ENCODE measurements at regions not wholly inside any gene's neighbourhood (a gene's known extent, or its start where the extent isn't known, plus 50 kb on each side); places are given as distances from the start of the nearest gene placed in this dataset.
A peak's percentile ranks its signal among the peaks of the same experiment; 100 is the strongest.
"Not testable (repeated sequence)": the region's sequence is repeated elsewhere in the genome, so short reads cannot be mapped to it uniquely, and the experiment has no call there.

- no peak for TF ChIP-seq CTCF (IDR thresholded peaks at IDR 0.05; ENCODE audit: unreplicated experiment in 3 of 3)
- peaks cover 5% of the 10 kb centered on the region for H3K4me1 Mint-ChIP-seq
- peaks cover 6% of the 10 kb centered on the region for H3K36me3 Mint-ChIP-seq (ENCODE audit: low read depth)
- no peak overlapping the region for H3K4me3 Mint-ChIP-seq
- H3K27me3 Mint-ChIP-seq (ENCODE audit: low read depth) = no peaks in the 10 kb centered on the region
- H3K27ac Mint-ChIP-seq = no peak overlapping the region
- H3K9me3 Mint-ChIP-seq = peaks cover 10% of the 10 kb centered on the region
Measured at GRCh38 chr18:53838746-53839145, 385.7 kb downstream of the MBD2 start.

- not testable (repeated sequence) for H3K4me1 Mint-ChIP-seq; H3K4me3 Mint-ChIP-seq; H3K36me3 Mint-ChIP-seq (ENCODE audit: low read depth); H3K27me3 Mint-ChIP-seq (ENCODE audit: low read depth); H3K27ac Mint-ChIP-seq
- peaks cover 20% of the 10 kb centered on the region for H3K9me3 Mint-ChIP-seq
Measured at GRCh38 chr18:53821141-53821540, 403.3 kb downstream of the MBD2 start.

GRCh38 chr18:53819671-53820070 is 404.8 kb downstream of the MBD2 start:
- Mint-ChIP-seq H3K9me3 (peaks cover 8% of the 10 kb centered on the region), H3K4me1 (peaks cover 5% of the 10 kb centered on the region), H3K27me3 (ENCODE audit: low read depth) (no peaks in the 10 kb centered on the region), H3K27ac (peak overlapping the region; percentile 49 to 93 (median 92)), H3K4me3 (no peak overlapping the region), H3K36me3 (ENCODE audit: low read depth) (no peaks in the 10 kb centered on the region)
- no peak for TF ChIP-seq CTCF (IDR thresholded peaks at IDR 0.05; ENCODE audit: unreplicated experiment in 3 of 3)

GRCh38 chr18:53819174-53819573 is 405.3 kb downstream of the MBD2 start:
- H3K4me1 Mint-ChIP-seq = peaks cover 5% of the 10 kb centered on the region
- no peaks in the 10 kb centered on the region for H3K27me3 Mint-ChIP-seq (ENCODE audit: low read depth)
- H3K4me3 Mint-ChIP-seq = no peak overlapping the region
- peak overlapping the region; percentile 49 to 93 (median 92) for H3K27ac Mint-ChIP-seq
- no peaks in the 10 kb centered on the region for H3K36me3 Mint-ChIP-seq (ENCODE audit: low read depth)
- TF ChIP-seq CTCF (IDR thresholded peaks at IDR 0.05; ENCODE audit: unreplicated experiment in 3 of 3) = no peak
- peaks cover 8% of the 10 kb centered on the region for H3K9me3 Mint-ChIP-seq

- H3K9me3 Mint-ChIP-seq = peaks cover 6% of the 10 kb centered on the region
- no peaks in the 10 kb centered on the region for H3K27me3 Mint-ChIP-seq (ENCODE audit: low read depth)
- no peaks in the 10 kb centered on the region for H3K36me3 Mint-ChIP-seq (ENCODE audit: low read depth)
- H3K4me3 Mint-ChIP-seq = no peak overlapping the region
- peak overlapping the region; percentile 92 to 93 (median 93) for H3K27ac Mint-ChIP-seq
- no peak for TF ChIP-seq CTCF (IDR thresholded peaks at IDR 0.05; ENCODE audit: unreplicated experiment in 3 of 3)
- H3K4me1 Mint-ChIP-seq = peaks cover 5% of the 10 kb centered on the region
Measured at GRCh38 chr18:53817976-53818950, 406.2 kb downstream of the MBD2 start.

- Mint-ChIP-seq H3K27ac (no peak overlapping the region), H3K36me3 (ENCODE audit: low read depth) (no peaks in the 10 kb centered on the region), H3K4me1 (no peaks in the 10 kb centered on the region), H3K27me3 (ENCODE audit: low read depth) (no peaks in the 10 kb centered on the region), H3K9me3 (peaks cover 6% of the 10 kb centered on the region), H3K4me3 (no peak overlapping the region)
- TF ChIP-seq CTCF (IDR thresholded peaks at IDR 0.05; ENCODE audit: unreplicated experiment in 3 of 3) = no peak
Measured at GRCh38 chr18:53800171-53800570, 424.3 kb downstream of the MBD2 start.
